ENCODE measurements at regions not wholly inside any gene's neighbourhood (a gene's known extent, or its start where the extent isn't known, plus 50 kb on each side); places are given as distances from the start of the nearest gene placed in this dataset.

DNA sequence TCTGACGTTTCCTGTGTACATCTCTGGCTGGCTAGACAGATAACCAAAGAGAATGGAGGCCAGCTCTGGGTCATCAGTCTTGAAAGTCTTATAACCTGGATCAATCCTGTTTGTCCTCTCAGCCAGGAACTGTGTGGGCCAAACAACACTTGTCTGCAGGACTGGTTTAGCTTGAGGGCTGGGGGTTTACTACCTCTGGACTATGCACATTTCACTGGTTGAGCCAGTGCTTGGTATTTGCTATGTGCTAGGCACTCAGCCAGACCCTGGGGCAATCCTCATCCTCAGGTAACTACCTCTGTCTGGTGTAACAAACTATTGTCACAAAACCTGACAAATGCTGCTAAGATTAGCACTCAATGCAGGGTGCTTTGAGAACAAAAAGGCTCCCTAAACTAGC is 169.7 kb downstream of the HAUS1 start:
- no peaks in the 10 kb centered on the region for H3K27me3 Mint-ChIP-seq (ENCODE audit: low read depth)
- H3K4me3 Mint-ChIP-seq (ENCODE audit: unreplicated experiment), result no peak overlapping the region
- H3K27ac Mint-ChIP-seq (ENCODE audit: unreplicated experiment), result no peak overlapping the region
- no peaks in the 10 kb centered on the region for H3K9me3 Mint-ChIP-seq (ENCODE audit: low read depth)
- TF ChIP-seq, protein P1, sequence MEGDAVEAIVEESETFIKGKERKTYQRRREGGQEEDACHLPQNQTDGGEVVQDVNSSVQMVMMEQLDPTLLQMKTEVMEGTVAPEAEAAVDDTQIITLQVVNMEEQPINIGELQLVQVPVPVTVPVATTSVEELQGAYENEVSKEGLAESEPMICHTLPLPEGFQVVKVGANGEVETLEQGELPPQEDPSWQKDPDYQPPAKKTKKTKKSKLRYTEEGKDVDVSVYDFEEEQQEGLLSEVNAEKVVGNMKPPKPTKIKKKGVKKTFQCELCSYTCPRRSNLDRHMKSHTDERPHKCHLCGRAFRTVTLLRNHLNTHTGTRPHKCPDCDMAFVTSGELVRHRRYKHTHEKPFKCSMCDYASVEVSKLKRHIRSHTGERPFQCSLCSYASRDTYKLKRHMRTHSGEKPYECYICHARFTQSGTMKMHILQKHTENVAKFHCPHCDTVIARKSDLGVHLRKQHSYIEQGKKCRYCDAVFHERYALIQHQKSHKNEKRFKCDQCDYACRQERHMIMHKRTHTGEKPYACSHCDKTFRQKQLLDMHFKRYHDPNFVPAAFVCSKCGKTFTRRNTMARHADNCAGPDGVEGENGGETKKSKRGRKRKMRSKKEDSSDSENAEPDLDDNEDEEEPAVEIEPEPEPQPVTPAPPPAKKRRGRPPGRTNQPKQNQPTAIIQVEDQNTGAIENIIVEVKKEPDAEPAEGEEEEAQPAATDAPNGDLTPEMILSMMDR (IDR thresholded peaks at IDR 0.05), result no peak
- H3K36me3 Mint-ChIP-seq (ENCODE audit: low read depth), result no peaks in the 10 kb centered on the region
- H3K4me1 Mint-ChIP-seq (ENCODE audit: low read depth), result peaks cover 13% of the 10 kb centered on the region
- no peak for DNase-seq (ENCODE audit: low spot score)

DNA sequence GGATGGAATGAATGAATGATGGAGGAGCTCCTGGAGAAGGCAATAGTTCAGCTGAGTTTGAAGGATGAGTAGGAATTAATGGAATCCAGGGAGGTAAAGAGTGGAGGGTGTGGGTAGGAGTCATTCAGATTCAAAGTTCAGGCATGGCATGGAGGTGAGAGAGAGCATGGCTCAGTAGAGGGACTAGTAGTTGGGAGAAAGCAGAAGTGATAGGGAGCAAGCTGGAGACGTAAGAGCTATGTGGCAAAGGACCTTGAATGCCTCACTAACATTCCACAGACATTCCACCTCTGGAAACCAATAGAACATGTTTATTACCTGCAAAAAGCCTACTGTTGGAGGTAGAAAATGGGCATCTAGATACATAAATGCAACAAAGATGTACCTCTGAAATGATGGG is 170.1 kb downstream of the HAUS1 start:
- Mint-ChIP-seq H3K4me1 (ENCODE audit: low read depth) (peaks cover 14% of the 10 kb centered on the region), H3K36me3 (ENCODE audit: low read depth) (no peaks in the 10 kb centered on the region), H3K27me3 (ENCODE audit: low read depth) (no peaks in the 10 kb centered on the region), H3K4me3 (ENCODE audit: unreplicated experiment) (no peak overlapping the region), H3K27ac (ENCODE audit: unreplicated experiment) (no peak overlapping the region), H3K9me3 (ENCODE audit: low read depth) (no peaks in the 10 kb centered on the region)
- DNase-seq (ENCODE audit: low spot score), result no peak
- TF ChIP-seq, protein P1 (IDR thresholded peaks at IDR 0.05), result no peak

DNA sequence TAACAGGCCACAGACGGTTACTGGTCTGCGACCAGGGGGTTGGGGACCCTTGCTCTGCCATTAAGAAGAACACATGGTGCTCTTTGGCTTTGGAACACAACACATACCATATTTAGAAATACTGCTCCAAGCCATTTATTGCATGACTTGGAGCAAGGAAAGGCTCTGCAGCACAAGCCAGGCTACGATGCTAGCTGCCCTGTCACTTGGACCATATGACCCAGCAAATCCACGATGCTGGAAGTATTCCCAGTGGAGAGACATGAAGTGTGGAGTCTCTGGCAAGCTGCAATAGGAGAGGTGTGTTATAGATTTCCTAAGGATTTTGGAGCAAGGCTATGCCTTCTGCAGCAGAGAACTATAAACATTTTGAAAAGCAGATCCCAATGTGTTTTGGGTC is 171.2 kb downstream of the HAUS1 start:
- no peaks in the 10 kb centered on the region for H3K9me3 Mint-ChIP-seq (ENCODE audit: low read depth)
- no peaks in the 10 kb centered on the region for H3K36me3 Mint-ChIP-seq (ENCODE audit: low read depth)
- DNase-seq (ENCODE audit: low spot score), result no peak
- H3K27me3 Mint-ChIP-seq (ENCODE audit: low read depth), result no peaks in the 10 kb centered on the region
- H3K4me1 Mint-ChIP-seq (ENCODE audit: low read depth), result peaks cover 14% of the 10 kb centered on the region
- H3K27ac Mint-ChIP-seq (ENCODE audit: unreplicated experiment), result no peak overlapping the region
- TF ChIP-seq, protein P1 (IDR thresholded peaks at IDR 0.05), result no peak
- no peak overlapping the region for H3K4me3 Mint-ChIP-seq (ENCODE audit: unreplicated experiment)

DNA sequence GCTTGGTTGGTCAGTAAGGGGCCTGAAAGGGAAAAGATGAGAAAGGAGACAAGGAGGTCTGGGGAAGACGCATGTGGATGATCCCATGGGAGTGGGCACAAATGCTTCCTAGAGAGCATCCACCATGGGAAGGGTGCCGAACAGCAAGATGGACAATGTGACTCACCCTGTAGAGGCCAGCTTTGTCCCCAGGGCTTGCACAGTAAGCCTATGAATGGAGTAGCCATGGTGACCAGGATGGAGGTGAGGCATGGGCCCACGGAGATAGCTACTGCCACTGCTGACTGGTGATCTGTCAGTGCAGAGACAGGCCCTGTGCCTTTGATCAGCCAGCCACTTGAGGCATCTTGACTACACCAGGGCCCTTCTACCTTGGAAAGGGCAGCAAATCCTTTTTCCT is 172.6 kb downstream of the HAUS1 start:
- Mint-ChIP-seq H3K27me3 (ENCODE audit: low read depth) (no peaks in the 10 kb centered on the region), H3K9me3 (ENCODE audit: low read depth) (no peaks in the 10 kb centered on the region), H3K27ac (ENCODE audit: unreplicated experiment) (no peak overlapping the region), H3K4me1 (ENCODE audit: low read depth) (peaks cover 14% of the 10 kb centered on the region), H3K36me3 (ENCODE audit: low read depth) (no peaks in the 10 kb centered on the region), H3K4me3 (ENCODE audit: unreplicated experiment) (no peak overlapping the region)
- TF ChIP-seq, protein P1 (IDR thresholded peaks at IDR 0.05), result no peak
- DNase-seq (ENCODE audit: low spot score), result no peak

DNA sequence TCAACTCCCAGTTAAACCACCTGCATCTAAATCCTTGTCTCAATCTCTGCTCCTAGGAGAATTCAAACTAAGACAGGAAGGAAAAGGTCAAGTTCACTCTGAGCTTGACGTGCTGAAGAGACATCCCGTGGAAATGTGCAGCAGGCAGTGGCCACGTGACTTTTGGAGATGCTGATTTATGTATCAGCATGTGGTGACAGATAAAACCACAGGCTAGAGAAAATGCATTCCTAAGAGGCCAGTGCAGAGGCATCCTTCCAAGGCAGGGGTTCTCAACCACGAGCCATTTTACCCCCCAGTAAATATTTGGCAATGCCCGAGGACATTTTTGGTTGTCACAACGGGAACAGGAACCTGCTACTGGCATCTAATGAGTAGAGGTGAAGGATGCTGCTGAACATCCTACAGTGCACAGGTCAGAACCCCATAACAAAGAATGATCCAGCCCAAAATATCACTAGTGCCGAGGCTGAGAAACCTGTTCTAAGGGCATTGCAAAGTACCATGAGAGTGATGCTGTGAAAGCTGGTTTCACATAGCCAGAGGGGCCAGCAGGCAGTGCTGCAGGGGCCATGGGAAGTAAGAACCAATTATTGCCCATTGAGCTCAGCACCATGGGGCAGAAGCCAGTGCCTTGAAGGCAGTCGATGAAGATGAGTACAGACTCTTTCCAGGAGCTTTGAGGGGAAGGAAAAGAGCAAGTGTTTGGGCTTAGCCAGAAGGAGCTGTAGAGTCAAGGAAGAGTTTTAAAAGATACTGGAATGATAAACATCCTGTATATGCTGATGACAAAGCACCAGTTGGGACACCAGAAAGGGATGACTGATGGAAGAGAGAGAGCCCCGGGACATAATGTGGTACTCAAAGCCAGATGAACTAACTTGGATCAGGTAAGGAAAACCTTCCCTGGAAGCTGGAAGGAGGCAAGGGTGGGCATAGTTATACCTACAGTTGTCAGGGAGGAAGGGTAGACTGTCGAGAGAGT is 174.6 kb downstream of the HAUS1 start:
- H3K4me1 Mint-ChIP-seq (ENCODE audit: low read depth), result peaks cover 14% of the 10 kb centered on the region
- DNase-seq (ENCODE audit: low spot score), result no peak
- H3K9me3 Mint-ChIP-seq (ENCODE audit: low read depth), result no peaks in the 10 kb centered on the region
- TF ChIP-seq, protein P1 (IDR thresholded peaks at IDR 0.05), result no peak
- no peaks in the 10 kb centered on the region for H3K27me3 Mint-ChIP-seq (ENCODE audit: low read depth)
- H3K27ac Mint-ChIP-seq (ENCODE audit: unreplicated experiment), result peak overlapping the region; percentile 3
- H3K36me3 Mint-ChIP-seq (ENCODE audit: low read depth), result no peaks in the 10 kb centered on the region
- no peak overlapping the region for H3K4me3 Mint-ChIP-seq (ENCODE audit: unreplicated experiment)

All from chondrocyte (in vitro differentiated cells).